ENCODE measurements at regions not wholly inside any gene's neighbourhood (a gene's known extent, or its start where the extent isn't known, plus 50 kb on each side); places are given as distances from the start of the nearest gene placed in this dataset.

DNA sequence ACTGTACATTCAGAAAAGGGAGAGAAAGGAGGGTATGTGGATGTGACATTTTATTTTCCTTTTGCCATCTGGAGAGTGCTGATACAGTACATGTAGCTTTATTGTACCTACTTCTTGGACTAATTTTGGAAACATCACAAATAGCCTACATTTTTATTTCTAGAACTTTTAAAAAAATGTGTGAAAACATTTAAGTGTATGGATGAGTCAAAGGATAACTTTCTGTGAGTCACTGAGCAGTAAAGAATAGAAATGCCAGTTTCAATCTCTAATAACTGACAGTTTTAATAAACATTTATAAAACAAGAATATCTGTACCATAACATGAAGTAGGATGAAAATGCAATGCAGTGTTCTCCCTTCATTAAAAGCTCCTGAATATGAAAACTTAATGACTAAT is 374.4 kb upstream of the NWD2 start:
- TF ChIP-seq CTCF (IDR thresholded peaks at IDR 0.05) = no peak
- no peak for TF ChIP-seq EZH2 (IDR thresholded peaks at IDR 0.05; ENCODE audit: borderline replicate concordance, insufficient read depth, low read depth, low read length, poor library complexity, severe bottlenecking)
- no peaks in the 10 kb centered on the region for H3K9me3 Mint-ChIP-seq (ENCODE audit: insufficient read depth)
- ChIA-PET CTCF (no interaction called here), POLR2A (no interaction called here)
- no peak overlapping the region for H3K4me3 Mint-ChIP-seq
- H3K4me3 ChIP-seq (ENCODE audit: control extremely low read depth in 1 of 5, extremely low read depth in 1 of 5, insufficient read depth in 1 of 5, low read depth in 2 of 5, low read length in 4 of 5) = no peak overlapping the region
- H4K20me1 ChIP-seq (ENCODE audit: control insufficient read depth, insufficient read depth, low read length, poor library complexity, severe bottlenecking) = no peaks in the 10 kb centered on the region
- H3K9me3 ChIP-seq (ENCODE audit: control extremely low read depth in 1 of 3, control insufficient read depth in 2 of 3, insufficient read depth in 1 of 3, low read length in 2 of 3) = no peaks in the 10 kb centered on the region
- no peak overlapping the region for H2AFZ ChIP-seq (ENCODE audit: insufficient read depth, low read depth, low read length, poor library complexity, severe bottlenecking)
- no peak for ATAC-seq (ENCODE audit: low read depth)
- H3K4me2 ChIP-seq (replicated peaks; ENCODE audit: low read depth, low read length, poor library complexity, severe bottlenecking) = no peak overlapping the region
- H3K27me3 Mint-ChIP-seq = no peaks in the 10 kb centered on the region
- no peak overlapping the region for H3K27ac ChIP-seq (ENCODE audit: low read length in 2 of 2)
- H3K36me3 ChIP-seq (replicated peaks in 1 of 2; ENCODE audit: control extremely low read depth in 1 of 2, control insufficient read depth in 1 of 2, extremely low read depth in 1 of 2, insufficient read depth in 2 of 2, low read length in 1 of 2) = no peaks in the 10 kb centered on the region
- H3K4me1 ChIP-seq (ENCODE audit: control insufficient read depth in 2 of 2, insufficient read depth in 2 of 2, low read length in 2 of 2) = no peaks in the 10 kb centered on the region
- no peaks in the 10 kb centered on the region for H3K79me2 ChIP-seq (ENCODE audit: control insufficient read depth, insufficient read depth, low read length)
- H3K9ac ChIP-seq (ENCODE audit: low read length) = no peak overlapping the region
- H3K4me1 Mint-ChIP-seq = no peaks in the 10 kb centered on the region
- no peak overlapping the region for H3K27ac Mint-ChIP-seq
- intact Hi-C loops (cut with micrococcal nuclease) = no loop called here
- DNase-seq = no peak
- H3K27me3 ChIP-seq (replicated peaks in 1 of 4; ENCODE audit: control extremely low read depth in 1 of 4, control insufficient read depth in 3 of 4, insufficient read depth in 4 of 4, low read length in 3 of 4) = no peaks in the 10 kb centered on the region

DNA sequence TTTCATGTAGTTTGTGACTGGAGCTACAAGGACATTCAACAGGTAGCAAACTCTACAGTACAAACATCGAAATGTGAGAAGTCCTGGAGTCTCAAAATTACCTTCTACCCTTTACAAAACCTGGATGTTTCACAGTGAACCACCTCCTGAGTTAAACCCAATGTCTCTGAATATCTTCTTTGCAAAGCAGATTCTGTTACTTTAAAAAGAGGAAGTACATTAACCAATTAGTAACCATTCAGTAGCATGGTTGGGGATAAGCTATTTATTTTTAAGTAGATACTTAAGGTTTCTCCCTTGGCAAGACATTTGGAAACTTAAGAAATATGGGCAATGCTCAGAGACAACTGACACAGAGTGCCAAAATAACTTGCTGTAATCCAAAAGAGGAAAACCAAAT is 371.9 kb upstream of the NWD2 start:
- no peaks in the 10 kb centered on the region for H3K27me3 Mint-ChIP-seq
- Histone ChIP-seq H3K4me1 (ENCODE audit: control insufficient read depth in 2 of 2, insufficient read depth in 2 of 2, low read length in 2 of 2) (no peaks in the 10 kb centered on the region), H4K20me1 (ENCODE audit: control insufficient read depth, insufficient read depth, low read length, poor library complexity, severe bottlenecking) (no peaks in the 10 kb centered on the region), H2AFZ (ENCODE audit: insufficient read depth, low read depth, low read length, poor library complexity, severe bottlenecking) (no peak overlapping the region), H3K9ac (ENCODE audit: low read length) (no peak overlapping the region), H3K36me3 (replicated peaks in 1 of 2; ENCODE audit: control extremely low read depth in 1 of 2, control insufficient read depth in 1 of 2, extremely low read depth in 1 of 2, insufficient read depth in 2 of 2, low read length in 1 of 2) (no peaks in the 10 kb centered on the region), H3K4me3 (ENCODE audit: control extremely low read depth in 1 of 5, extremely low read depth in 1 of 5, insufficient read depth in 1 of 5, low read depth in 2 of 5, low read length in 4 of 5) (no peak overlapping the region), H3K4me2 (replicated peaks; ENCODE audit: low read depth, low read length, poor library complexity, severe bottlenecking) (no peak overlapping the region), H3K27me3 (replicated peaks in 1 of 4; ENCODE audit: control extremely low read depth in 1 of 4, control insufficient read depth in 3 of 4, insufficient read depth in 4 of 4, low read length in 3 of 4) (no peaks in the 10 kb centered on the region), H3K27ac (ENCODE audit: low read length in 2 of 2) (no peak overlapping the region), H3K79me2 (ENCODE audit: control insufficient read depth, insufficient read depth, low read length) (no peaks in the 10 kb centered on the region), H3K9me3 (ENCODE audit: control extremely low read depth in 1 of 3, control insufficient read depth in 2 of 3, insufficient read depth in 1 of 3, low read length in 2 of 3) (no peaks in the 10 kb centered on the region)
- no peak for ATAC-seq (ENCODE audit: low read depth)
- no peak for DNase-seq
- POLR2A ChIA-PET = no interaction called here
- TF ChIP-seq CTCF (IDR thresholded peaks at IDR 0.05) (no peak), EZH2 (IDR thresholded peaks at IDR 0.05; ENCODE audit: borderline replicate concordance, insufficient read depth, low read depth, low read length, poor library complexity, severe bottlenecking) (no peak)
- CTCF ChIA-PET = no interaction called here
- WGBS (ENCODE audit: insufficient coverage) = no CpG with 5 or more reads among the region's 1 CpG
- no peak overlapping the region for H3K27ac Mint-ChIP-seq
- intact Hi-C loops (cut with micrococcal nuclease) = no loop called here
- H3K4me3 Mint-ChIP-seq = no peak overlapping the region
- H3K4me1 Mint-ChIP-seq = no peaks in the 10 kb centered on the region
- peaks cover 2% of the 10 kb centered on the region for H3K9me3 Mint-ChIP-seq (ENCODE audit: insufficient read depth)

Data from B cell (primary cell).